IgD-negative memory B cell (primary cell): ENCODE measurements at regions not wholly inside any gene's neighbourhood (a gene's known extent, or its start where the extent isn't known, plus 50 kb on each side); places are given as distances from the start of the nearest gene placed in this dataset.

Experiments used
- H3K27ac Mint-ChIP-seq, 3 donors: one replicate each; pipeline ENCODE4 v1.8.0; 2020 to 2022; ENCODE audit warnings: mild to moderate bottlenecking in 3 of 3, mixed read lengths in 3 of 3, moderate library complexity in 1 of 3
- H3K27me3 Mint-ChIP-seq: one replicate; pipeline ENCODE4 v1.8.0; 2021; ENCODE audit warnings: mixed read lengths
- H3K36me3 Mint-ChIP-seq: one replicate; pipeline ENCODE4 v1.8.0; 2020; ENCODE audit warnings: mild to moderate bottlenecking, mixed read lengths
- H3K4me1 Mint-ChIP-seq, 3 donors: one replicate each; pipeline ENCODE4 v1.8.0; 2020 to 2022; ENCODE audit warnings: mixed read lengths in 3 of 3, mild to moderate bottlenecking in 1 of 3
- H3K4me3 Mint-ChIP-seq, 4 donors: one replicate each; pipeline ENCODE4 v1.8.0; 2020 to 2022; ENCODE audit warnings: mild to moderate bottlenecking in 4 of 4, mixed read lengths in 4 of 4, moderate library complexity in 3 of 4
- H3K9me3 Mint-ChIP-seq, 3 donors: one replicate each; pipeline ENCODE4 v1.8.0; 2020 to 2021; ENCODE audit warnings: mixed read lengths in 3 of 3, mild to moderate bottlenecking in 1 of 3

GRCh38 chr13:40468227-40468838, 198.1 kb downstream of the FOXO1 start:
- peaks cover 17 to 24% (median 18%) of the 10 kb centered on the region in 3 donors for H3K4me1 Mint-ChIP-seq
- no peak overlapping the region for H3K4me3 Mint-ChIP-seq
- no peak overlapping the region for H3K27ac Mint-ChIP-seq
- peaks cover 3% of the 10 kb centered on the region for H3K36me3 Mint-ChIP-seq
- no peaks in the 10 kb centered on the region for H3K9me3 Mint-ChIP-seq
- H3K27me3 Mint-ChIP-seq: peaks cover 10% of the 10 kb centered on the region

- no peak overlapping the region for H3K27ac Mint-ChIP-seq
- H3K4me3 Mint-ChIP-seq: no peak overlapping the region
- peaks cover 4% of the 10 kb centered on the region for H3K27me3 Mint-ChIP-seq
- H3K4me1 Mint-ChIP-seq: peaks cover 7 to 13% (median 11%) of the 10 kb centered on the region in 3 donors
- H3K9me3 Mint-ChIP-seq: no peaks in the 10 kb centered on the region
- peaks cover 3% of the 10 kb centered on the region for H3K36me3 Mint-ChIP-seq
Measured at GRCh38 chr13:40469581-40470310, 196.7 kb downstream of the FOXO1 start.

- peaks cover 4 to 11% (median 8%) of the 10 kb centered on the region in 3 donors for H3K4me1 Mint-ChIP-seq
- H3K27me3 Mint-ChIP-seq: no peaks in the 10 kb centered on the region
- peaks cover 3% of the 10 kb centered on the region for H3K36me3 Mint-ChIP-seq
- no peak overlapping the region for H3K4me3 Mint-ChIP-seq
- H3K27ac Mint-ChIP-seq: no peak overlapping the region
- H3K9me3 Mint-ChIP-seq: no peaks in the 10 kb centered on the region
Measured at GRCh38 chr13:40470660-40471059, 195.8 kb downstream of the FOXO1 start.

GRCh38 chr13:40471076-40471475, 195.4 kb downstream of the FOXO1 start:
- Mint-ChIP-seq H3K4me3 (no peak overlapping the region), H3K27ac (no peak overlapping the region), H3K9me3 (no peaks in the 10 kb centered on the region), H3K27me3 (no peaks in the 10 kb centered on the region), H3K4me1 (peaks cover 4 to 13% (median 8%) of the 10 kb centered on the region in 3 donors), H3K36me3 (peaks cover 5% of the 10 kb centered on the region)

- H3K36me3 Mint-ChIP-seq: peaks cover 5% of the 10 kb centered on the region
- no peak overlapping the region for H3K27ac Mint-ChIP-seq
- no peaks in the 10 kb centered on the region for H3K9me3 Mint-ChIP-seq
- no peak overlapping the region for H3K4me3 Mint-ChIP-seq
- peaks cover 4 to 11% (median 10%) of the 10 kb centered on the region in 3 donors for H3K4me1 Mint-ChIP-seq
- no peaks in the 10 kb centered on the region for H3K27me3 Mint-ChIP-seq
Measured at GRCh38 chr13:40471911-40472310, 194.5 kb downstream of the FOXO1 start.

GRCh38 chr13:40472427-40473220, 193.8 kb downstream of the FOXO1 start:
- H3K27me3 Mint-ChIP-seq: no peaks in the 10 kb centered on the region
- H3K9me3 Mint-ChIP-seq: no peaks in the 10 kb centered on the region
- no peak overlapping the region for H3K4me3 Mint-ChIP-seq
- peaks cover 4 to 13% (median 12%) of the 10 kb centered on the region in 3 donors for H3K4me1 Mint-ChIP-seq
- H3K36me3 Mint-ChIP-seq: peaks cover 5% of the 10 kb centered on the region
- no peak overlapping the region for H3K27ac Mint-ChIP-seq

GRCh38 chr13:40475617-40476016, 190.8 kb downstream of the FOXO1 start:
- H3K4me1 Mint-ChIP-seq: peaks cover 4 to 20% (median 11%) of the 10 kb centered on the region in 3 donors
- H3K9me3 Mint-ChIP-seq: no peaks in the 10 kb centered on the region
- peaks cover 2% of the 10 kb centered on the region for H3K27me3 Mint-ChIP-seq
- no peak overlapping the region for H3K4me3 Mint-ChIP-seq
- H3K27ac Mint-ChIP-seq: no peak overlapping the region
- H3K36me3 Mint-ChIP-seq: peaks cover 5% of the 10 kb centered on the region

- no peaks in the 10 kb centered on the region for H3K9me3 Mint-ChIP-seq
- H3K27ac Mint-ChIP-seq: no peak overlapping the region
- H3K27me3 Mint-ChIP-seq: peaks cover 3% of the 10 kb centered on the region
- peaks cover 3% of the 10 kb centered on the region for H3K36me3 Mint-ChIP-seq
- peaks cover 4 to 27% (median 18%) of the 10 kb centered on the region in 3 donors for H3K4me1 Mint-ChIP-seq
- H3K4me3 Mint-ChIP-seq: no peak overlapping the region
Measured at GRCh38 chr13:40476175-40476958, 190.1 kb downstream of the FOXO1 start.

- H3K4me1 Mint-ChIP-seq: peaks cover 4 to 21% (median 15%) of the 10 kb centered on the region in 3 donors
- H3K36me3 Mint-ChIP-seq: peaks cover 1% of the 10 kb centered on the region
- H3K27ac Mint-ChIP-seq: peak overlapping the region in 1 of 3 donors; percentile 14
- H3K27me3 Mint-ChIP-seq: peaks cover 4% of the 10 kb centered on the region
- no peak overlapping the region for H3K4me3 Mint-ChIP-seq
- H3K9me3 Mint-ChIP-seq: no peaks in the 10 kb centered on the region
Measured at GRCh38 chr13:40477623-40478608, 188.5 kb downstream of the FOXO1 start.

- no peak overlapping the region for H3K27ac Mint-ChIP-seq
- no peak overlapping the region for H3K4me3 Mint-ChIP-seq
- no peaks in the 10 kb centered on the region for H3K9me3 Mint-ChIP-seq
- peaks cover 0 to 22% (median 16%) of the 10 kb centered on the region in 3 donors for H3K4me1 Mint-ChIP-seq
- H3K36me3 Mint-ChIP-seq: peaks cover 1% of the 10 kb centered on the region
- peaks cover 4% of the 10 kb centered on the region for H3K27me3 Mint-ChIP-seq
Measured at GRCh38 chr13:40478775-40479174, 187.7 kb downstream of the FOXO1 start.

- peaks cover 0 to 27% (median 22%) of the 10 kb centered on the region in 3 donors for H3K4me1 Mint-ChIP-seq
- peaks cover 2% of the 10 kb centered on the region for H3K36me3 Mint-ChIP-seq
- peaks cover 4% of the 10 kb centered on the region for H3K27me3 Mint-ChIP-seq
- no peak overlapping the region for H3K4me3 Mint-ChIP-seq
- no peaks in the 10 kb centered on the region for H3K9me3 Mint-ChIP-seq
- no peak overlapping the region for H3K27ac Mint-ChIP-seq
Measured at GRCh38 chr13:40479196-40479845, 187.1 kb downstream of the FOXO1 start.

- Mint-ChIP-seq H3K9me3 (no peaks in the 10 kb centered on the region), H3K4me1 (peaks cover 7 to 35% (median 30%) of the 10 kb centered on the region in 3 donors), H3K36me3 (peaks cover 8% of the 10 kb centered on the region), H3K27ac (no peak overlapping the region), H3K4me3 (peak overlapping the region in 2 of 4 donors; percentile 49 to 63), H3K27me3 (peaks cover 10% of the 10 kb centered on the region)
Measured at GRCh38 chr13:40480012-40480914, 186.2 kb downstream of the FOXO1 start.
